Lung (tissue), 11 donors: ENCODE measurements at regions not wholly inside any gene's neighbourhood (a gene's known extent, or its start where the extent isn't known, plus 50 kb on each side); places are given as distances from the start of the nearest gene placed in this dataset.
"Not testable (repeated sequence)": the region's sequence is repeated elsewhere in the genome, so short reads cannot be mapped to it uniquely, and the experiment has no call there.

ENCODE experiments used
- ATAC-seq: fragments of 200-7000 bp; cut with Tn5 transposase; one replicate; pipeline ENCODE4 v1.9.1; 2020; ENCODE audit warnings: moderate number of reproducible peaks; ENCODE audit not compliant: insufficient read depth, low FRiP score
- DNase-seq, 3 donors: peaks; one replicate each; pipeline ENCODE4 v3.0.0-alpha.2; 2013 to 2017
- H3K27ac ChIP-seq, 2 donors: one replicate each; pipeline ENCODE4 v1.5.1; 2013; ENCODE audit warnings: mild to moderate bottlenecking in 2 of 2, moderate library complexity in 2 of 2, control low read depth in 1 of 2, inconsistent platforms in 1 of 2, low read depth in 1 of 2, low read length in 1 of 2
- H3K27me3 ChIP-seq, 3 donors: one replicate each; pipeline ENCODE4 v1.5.1; 2013; ENCODE audit warnings: low read length in 2 of 3; ENCODE audit not compliant: control insufficient read depth in 3 of 3, insufficient read depth in 3 of 3
- H3K36me3 ChIP-seq, 4 donors: one replicate each; pipeline ENCODE4 v1.5.1; 2013; ENCODE audit warnings: low read length in 4 of 4, mild to moderate bottlenecking in 1 of 4, moderate library complexity in 1 of 4; ENCODE audit not compliant: control insufficient read depth in 4 of 4, insufficient read depth in 4 of 4
- H3K4me1 ChIP-seq, 5 donors: one replicate each; pipeline ENCODE4 v1.5.1; 2013; ENCODE audit warnings: low read length in 5 of 5, mild to moderate bottlenecking in 2 of 5, moderate library complexity in 1 of 5; ENCODE audit not compliant: control insufficient read depth in 5 of 5, insufficient read depth in 5 of 5
- H3K4me3 ChIP-seq: one replicate; pipeline ENCODE4 v1.5.1; 2013; ENCODE audit warnings: mild to moderate bottlenecking, control low read depth, moderate library complexity
- H3K9ac ChIP-seq, 2 donors: one replicate each; pipeline ENCODE4 v1.5.1; 2013; ENCODE audit warnings: low read length in 2 of 2, control low read depth in 1 of 2; ENCODE audit not compliant: insufficient read depth in 1 of 2
- H3K9me3 ChIP-seq, 4 donors: one replicate each; pipeline ENCODE4 v1.5.1; 2013; ENCODE audit warnings: low read length in 3 of 4, mild to moderate bottlenecking in 1 of 4, moderate library complexity in 1 of 4; ENCODE audit not compliant: control insufficient read depth in 4 of 4, insufficient read depth in 3 of 4
- CTCF ChIP-seq: IDR thresholded peaks from 2 replicates; pipeline ENCODE4 v1.5.1; 2012; ENCODE audit warnings: mild to moderate bottlenecking; ENCODE audit errors: control extremely low read depth, extremely low read depth
- WGBS, 2 donors: extraction: QIAGEN DNeasy Blood & Tissue Kit; methylation state at CpG; one replicate each; pipeline ENCODE4 v1.1.7; 2013; 5-methylcytosine and 5-hydroxymethylcytosine counted together
- donor health status: control.
- donor health status: control.
- donor health status: Bipolar disorder and iron deficiency.
- donor health status: healthy.
- donor health status: DM: yes; HTN: yes; CAD: no.

- H3K27ac ChIP-seq, result no peak overlapping the region
- no peak overlapping the region for H3K9ac ChIP-seq
- 88 to 91% methylated on average over 1 of the region's 1 CpG for WGBS, 2 donors
- H3K9me3 ChIP-seq, result no peaks in the 10 kb centered on the region
- DNase-seq (no peak), ATAC-seq (no peak)
- no peaks in the 10 kb centered on the region for H3K27me3 ChIP-seq
- no peaks in the 10 kb centered on the region for H3K36me3 ChIP-seq
- H3K4me1 ChIP-seq, result no peaks in the 10 kb centered on the region
- no peak for TF ChIP-seq CTCF
- no peak overlapping the region for H3K4me3 ChIP-seq
These were observed 470.7 kb downstream of the TFEC start for GRCh38 chr7:115559877-115560276.

GRCh38 chr7:115558161-115558560 lies 472.4 kb downstream of the TFEC start:
- no peaks in the 10 kb centered on the region for H3K4me1 ChIP-seq
- no peak overlapping the region for H3K4me3 ChIP-seq
- no peak overlapping the region for H3K9ac ChIP-seq
- no peak for ATAC-seq
- WGBS, 2 donors, result 77 to 93% methylated on average over 1 of the region's 1 CpG
- no peaks in the 10 kb centered on the region for H3K27me3 ChIP-seq
- H3K36me3 ChIP-seq, result no peaks in the 10 kb centered on the region
- DNase-seq, result no peak
- H3K27ac ChIP-seq, result no peak overlapping the region
- no peaks in the 10 kb centered on the region for H3K9me3 ChIP-seq
- no peak for TF ChIP-seq CTCF

GRCh38 chr7:115557296-115557695 lies 473.3 kb downstream of the TFEC start:
- not testable (repeated sequence) for H3K4me1 ChIP-seq, H3K9me3 ChIP-seq, H3K9ac ChIP-seq, H3K4me3 ChIP-seq, ATAC-seq, H3K36me3 ChIP-seq, DNase-seq, H3K27me3 ChIP-seq, H3K27ac ChIP-seq
- 83 to 92% methylated on average over 2 of the region's 2 CpGs for WGBS, 2 donors

GRCh38 chr7:115552766-115553165 lies 477.8 kb downstream of the TFEC start:
- no peak for ATAC-seq
- 75 to 85% methylated on average over 4 of the region's 4 CpGs for whole genome bisulfite sequencing, 2 donors
- no peak overlapping the region for H3K4me3 ChIP-seq
- no peaks in the 10 kb centered on the region for H3K27me3 ChIP-seq
- H3K27ac ChIP-seq, result no peak overlapping the region
- no peaks in the 10 kb centered on the region for H3K36me3 ChIP-seq
- no peak overlapping the region for H3K9ac ChIP-seq
- peaks cover 0 to 3% (median 0%) of the 10 kb centered on the region in 5 donors for H3K4me1 ChIP-seq
- H3K9me3 ChIP-seq, result no peaks in the 10 kb centered on the region
- no peak for TF ChIP-seq CTCF
- peak in 2 of 3 donors; percentile 53 to 61 for DNase-seq
